Muscle layer of duodenum (tissue), 2 donors: ENCODE measurements at regions not wholly inside any gene's neighbourhood (a gene's known extent, or its start where the extent isn't known, plus 50 kb on each side); places are given as distances from the start of the nearest gene placed in this dataset.

Experiments used
- H3K27ac ChIP-seq: one replicate; pipeline ENCODE4 v1.7.0; 2013; ENCODE audit warnings: mild to moderate bottlenecking, low read length
- H3K27me3 ChIP-seq: one replicate; pipeline ENCODE4 v1.7.0; 2013; ENCODE audit warnings: low read depth, mild to moderate bottlenecking, control low read depth, low read length
- H3K36me3 ChIP-seq, 2 donors: one replicate each; pipeline ENCODE4 v1.7.0; 2013; ENCODE audit warnings: low read length in 2 of 2, control low read depth in 1 of 2, mild to moderate bottlenecking in 1 of 2; ENCODE audit not compliant: insufficient read depth in 2 of 2, control insufficient read depth in 1 of 2
- H3K4me1 ChIP-seq, 2 donors: one replicate each; pipeline ENCODE4 v1.7.0; 2013; ENCODE audit warnings: low read length in 2 of 2, mild to moderate bottlenecking in 2 of 2, control low read depth in 1 of 2, moderate library complexity in 1 of 2; ENCODE audit not compliant: insufficient read depth in 2 of 2, control insufficient read depth in 1 of 2
- H3K4me3 ChIP-seq, 2 donors: one replicate each; pipeline ENCODE4 v1.7.0; 2013; ENCODE audit warnings: low read length in 2 of 2, low read depth in 1 of 2, mild to moderate bottlenecking in 1 of 2
- H3K9me3 ChIP-seq, 2 donors: one replicate each; pipeline ENCODE4 v1.7.0; 2013; ENCODE audit warnings: low read length in 2 of 2, control low read depth in 1 of 2, mild to moderate bottlenecking in 1 of 2; ENCODE audit not compliant: control insufficient read depth in 1 of 2
- donor health status: healthy.

DNA sequence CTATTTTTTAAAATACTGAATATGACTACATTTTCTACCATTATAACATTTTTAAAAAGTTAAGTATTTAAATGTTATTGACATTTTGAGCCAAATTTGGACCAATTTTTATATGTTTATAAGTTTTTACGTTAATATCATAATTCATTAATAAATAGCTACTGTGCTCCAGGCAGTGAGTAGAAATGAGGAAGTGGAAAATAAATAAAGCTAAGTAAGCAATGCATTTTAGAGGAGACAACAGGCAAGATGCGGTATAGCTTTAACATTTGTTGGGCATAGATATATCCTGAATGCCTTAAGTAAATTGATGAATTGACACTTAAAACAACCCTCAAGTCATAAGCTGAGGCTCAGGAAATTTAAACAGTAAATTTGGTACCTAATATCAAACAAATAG, 474.8 kb downstream of the PCDH10 start:
- no peaks in the 10 kb centered on the region for H3K9me3 ChIP-seq
- no peak overlapping the region for H3K4me3 ChIP-seq

DNA sequence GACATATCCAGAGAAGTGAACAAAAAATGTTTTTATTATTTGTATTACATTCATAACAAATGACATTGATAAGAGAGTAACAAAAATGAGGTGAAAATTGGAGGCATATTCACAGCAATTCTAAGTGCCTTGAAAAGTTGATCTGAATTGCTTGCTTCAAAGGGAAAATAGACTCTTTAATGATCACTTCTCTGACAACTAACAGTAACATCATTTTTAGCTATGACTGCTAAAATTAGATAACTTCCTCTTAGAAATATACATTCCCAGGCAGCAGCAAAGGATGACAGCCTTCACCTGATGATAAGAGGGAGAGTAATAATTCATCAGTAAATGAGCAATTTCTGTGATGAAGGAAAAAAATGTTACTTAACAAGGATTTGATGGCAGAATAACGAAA, 472.5 kb downstream of the PCDH10 start:
- Histone ChIP-seq H3K4me3 (no peak overlapping the region), H3K4me1 (no peaks in the 10 kb centered on the region), H3K9me3 (no peaks in the 10 kb centered on the region), H3K36me3 (no peaks in the 10 kb centered on the region), H3K27me3 (no peaks in the 10 kb centered on the region), H3K27ac (no peak overlapping the region)

More for the DNA sequence above, 474.8 kb downstream of the PCDH10 start:
- Histone ChIP-seq H3K27ac (no peak overlapping the region), H3K36me3 (no peaks in the 10 kb centered on the region), H3K4me1 (no peaks in the 10 kb centered on the region), H3K27me3 (no peaks in the 10 kb centered on the region)

- H3K4me3 ChIP-seq: no peak overlapping the region
These were observed 471.5 kb downstream of the PCDH10 start for GRCh38 chr4:133620555-133620954.

DNA sequence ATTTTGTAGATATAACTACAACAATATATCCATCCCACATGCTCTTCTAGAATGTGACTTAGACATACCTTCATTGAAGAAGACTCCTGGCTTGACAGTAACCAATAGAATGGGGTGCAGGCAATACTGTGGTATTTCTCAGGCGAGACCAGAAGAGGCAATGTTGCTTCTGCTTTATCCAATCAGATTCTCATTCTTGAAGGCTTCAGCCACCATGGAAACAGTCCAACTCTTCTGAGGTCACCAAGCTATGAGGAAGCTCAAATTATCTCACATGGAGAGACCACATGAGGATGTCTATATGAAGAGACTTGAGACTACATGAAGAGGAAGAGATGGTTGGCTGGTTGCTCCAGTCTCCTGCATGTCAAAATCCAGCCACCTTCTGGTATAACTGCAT, 469.9 kb downstream of the PCDH10 start:
- Histone ChIP-seq H3K4me3 (no peak overlapping the region), H3K4me1 (no peaks in the 10 kb centered on the region), H3K27ac (no peak overlapping the region)

More at GRCh38 chr4:133620555-133620954, 471.5 kb downstream of the PCDH10 start:
- H3K4me1 ChIP-seq: no peaks in the 10 kb centered on the region
- no peaks in the 10 kb centered on the region for H3K27me3 ChIP-seq
- no peak overlapping the region for H3K27ac ChIP-seq
- H3K36me3 ChIP-seq: no peaks in the 10 kb centered on the region
- no peaks in the 10 kb centered on the region for H3K9me3 ChIP-seq

DNA sequence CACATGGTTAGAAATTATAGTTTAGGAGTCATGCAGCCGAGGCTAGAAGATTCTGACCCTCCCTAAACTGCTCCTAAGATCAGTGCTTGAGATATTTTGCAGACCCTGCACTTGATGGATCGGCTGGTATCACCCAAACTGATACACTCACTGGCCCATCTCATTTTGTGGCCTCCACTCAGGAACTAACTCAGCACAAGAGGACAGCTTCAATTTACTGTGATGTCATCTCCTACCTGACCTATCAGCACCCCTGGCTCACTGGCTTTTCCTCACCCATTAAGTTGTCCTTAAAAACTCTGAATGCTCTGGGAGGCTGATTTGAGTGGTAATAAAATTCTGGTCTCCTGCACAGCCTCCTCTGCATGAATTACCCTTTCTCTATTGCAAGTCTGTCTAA, 450.9 kb downstream of the PCDH10 start:
- H3K4me3 ChIP-seq: no peak overlapping the region
- H3K27me3 ChIP-seq: no peaks in the 10 kb centered on the region
- H3K36me3 ChIP-seq: no peaks in the 10 kb centered on the region
- no peaks in the 10 kb centered on the region for H3K9me3 ChIP-seq
- H3K4me1 ChIP-seq: no peaks in the 10 kb centered on the region
- no peak overlapping the region for H3K27ac ChIP-seq

More for the DNA sequence above, 469.9 kb downstream of the PCDH10 start:
- Histone ChIP-seq H3K9me3 (no peaks in the 10 kb centered on the region), H3K27me3 (no peaks in the 10 kb centered on the region), H3K36me3 (no peaks in the 10 kb centered on the region)

DNA sequence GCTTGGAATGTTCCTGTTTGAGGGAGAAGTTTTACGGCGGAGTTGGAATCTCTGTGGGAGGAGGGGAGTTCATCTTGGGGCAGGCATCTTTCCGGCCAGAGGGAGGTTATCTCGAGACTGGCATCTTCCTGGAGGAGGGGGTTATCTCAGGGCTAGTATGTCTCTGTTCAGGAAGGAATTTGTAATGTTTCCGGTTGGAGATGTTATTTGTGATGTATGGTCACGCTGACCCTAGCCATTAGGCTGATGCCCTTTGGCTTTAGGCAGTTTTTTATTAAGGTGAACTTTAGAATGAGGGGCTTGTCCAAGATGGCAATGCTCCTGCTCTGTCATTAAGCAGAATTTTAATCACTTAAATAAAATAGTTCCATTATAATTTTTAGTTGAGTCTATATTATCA, 449.7 kb downstream of the PCDH10 start:
- Histone ChIP-seq H3K27me3 (no peaks in the 10 kb centered on the region), H3K36me3 (no peaks in the 10 kb centered on the region), H3K4me3 (no peak overlapping the region), H3K4me1 (no peaks in the 10 kb centered on the region), H3K27ac (no peak overlapping the region), H3K9me3 (no peaks in the 10 kb centered on the region)

DNA sequence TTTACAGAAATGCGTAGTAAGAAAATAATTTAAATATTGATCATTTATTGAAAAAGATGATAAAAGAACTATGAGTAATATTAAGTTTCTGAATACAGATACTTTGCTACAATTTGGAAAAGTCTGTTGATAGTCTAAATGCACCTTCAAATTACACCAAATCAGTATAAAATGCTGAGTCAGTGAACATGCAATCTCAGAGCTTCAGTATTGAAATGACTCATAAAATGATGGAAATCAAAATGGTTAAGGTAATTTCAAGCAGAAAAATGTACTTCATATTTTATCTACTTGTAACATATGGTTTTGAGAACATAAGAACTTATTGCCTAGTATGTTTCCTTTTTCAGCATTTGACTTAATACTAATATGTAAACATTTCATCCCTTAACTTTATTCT, 448.2 kb downstream of the PCDH10 start:
- Histone ChIP-seq H3K27ac (no peak overlapping the region), H3K9me3 (no peaks in the 10 kb centered on the region), H3K4me1 (no peaks in the 10 kb centered on the region), H3K27me3 (no peaks in the 10 kb centered on the region), H3K4me3 (no peak overlapping the region), H3K36me3 (no peaks in the 10 kb centered on the region)

DNA sequence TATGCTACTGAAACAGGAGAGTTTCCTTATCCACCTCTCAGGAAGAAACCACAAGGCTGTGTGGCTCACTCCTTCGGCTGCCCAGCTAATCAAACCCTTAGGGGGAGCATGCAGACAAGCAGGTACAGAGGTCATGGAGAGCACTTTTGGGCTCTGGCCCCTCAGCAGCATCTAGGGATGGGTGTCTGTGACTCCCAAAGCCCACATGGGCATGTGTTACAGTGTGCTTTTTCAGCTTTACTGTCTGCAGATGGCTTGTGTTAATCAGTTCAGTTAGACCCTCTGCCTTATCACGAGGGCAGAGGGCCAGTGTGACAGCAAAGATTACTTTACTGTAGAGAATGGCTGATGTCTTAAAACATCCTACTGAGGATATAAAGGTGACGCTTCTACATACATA, 447.4 kb downstream of the PCDH10 start:
- Histone ChIP-seq H3K9me3 (no peaks in the 10 kb centered on the region), H3K36me3 (no peaks in the 10 kb centered on the region), H3K27me3 (no peaks in the 10 kb centered on the region), H3K27ac (no peak overlapping the region), H3K4me3 (no peak overlapping the region), H3K4me1 (no peaks in the 10 kb centered on the region)

- Histone ChIP-seq H3K27ac (no peak overlapping the region), H3K36me3 (no peaks in the 10 kb centered on the region), H3K4me3 (no peak overlapping the region), H3K9me3 (no peaks in the 10 kb centered on the region), H3K27me3 (no peaks in the 10 kb centered on the region), H3K4me1 (no peaks in the 10 kb centered on the region)
These were observed 445.5 kb downstream of the PCDH10 start for GRCh38 chr4:133594390-133595207.

DNA sequence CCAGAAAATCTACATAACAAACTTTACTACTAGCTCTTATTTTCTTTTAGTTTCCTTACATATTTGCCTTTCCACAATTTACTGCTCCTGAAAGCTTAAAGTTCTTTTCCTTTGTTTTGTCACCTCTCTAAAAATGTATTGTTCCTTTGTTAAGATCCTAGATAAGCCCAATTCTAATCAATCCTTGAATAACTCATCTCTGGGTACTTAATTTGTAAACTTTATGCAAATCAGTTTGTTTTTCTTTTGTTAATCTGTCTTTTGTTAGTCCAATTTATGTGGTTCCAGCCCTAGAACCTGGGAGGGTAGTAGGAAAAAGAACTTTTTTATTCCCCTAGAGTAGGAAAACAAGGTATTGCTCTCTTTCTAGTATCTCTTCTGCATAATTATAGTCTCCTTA, 444.7 kb downstream of the PCDH10 start:
- no peak overlapping the region for H3K27ac ChIP-seq
- no peaks in the 10 kb centered on the region for H3K36me3 ChIP-seq
- H3K4me1 ChIP-seq: no peaks in the 10 kb centered on the region
- H3K27me3 ChIP-seq: no peaks in the 10 kb centered on the region
- no peak overlapping the region for H3K4me3 ChIP-seq
- H3K9me3 ChIP-seq: no peaks in the 10 kb centered on the region

DNA sequence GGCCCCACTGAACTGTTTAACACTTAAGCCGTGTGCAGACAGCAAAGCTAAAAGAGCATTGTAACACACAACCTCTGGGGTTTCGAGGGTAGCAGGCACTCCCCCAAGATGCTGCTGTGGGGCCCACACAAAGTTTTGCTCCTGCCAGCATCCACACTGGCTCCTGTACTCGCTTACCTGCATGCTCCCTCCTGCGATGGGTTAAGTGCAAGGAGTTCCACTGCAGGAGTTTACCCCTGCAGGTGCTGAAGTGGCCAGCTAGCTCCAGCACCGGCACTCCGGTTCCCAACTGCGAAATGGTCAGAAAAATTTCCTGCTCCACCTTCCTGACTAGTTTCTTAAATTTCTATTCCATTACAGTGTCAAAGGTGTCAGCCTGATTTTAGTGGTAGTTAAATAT, 443.5 kb downstream of the PCDH10 start:
- H3K36me3 ChIP-seq: no peaks in the 10 kb centered on the region
- no peak overlapping the region for H3K27ac ChIP-seq
- H3K27me3 ChIP-seq: no peaks in the 10 kb centered on the region
- H3K4me3 ChIP-seq: no peak overlapping the region
- H3K9me3 ChIP-seq: no peaks in the 10 kb centered on the region
- no peaks in the 10 kb centered on the region for H3K4me1 ChIP-seq

DNA sequence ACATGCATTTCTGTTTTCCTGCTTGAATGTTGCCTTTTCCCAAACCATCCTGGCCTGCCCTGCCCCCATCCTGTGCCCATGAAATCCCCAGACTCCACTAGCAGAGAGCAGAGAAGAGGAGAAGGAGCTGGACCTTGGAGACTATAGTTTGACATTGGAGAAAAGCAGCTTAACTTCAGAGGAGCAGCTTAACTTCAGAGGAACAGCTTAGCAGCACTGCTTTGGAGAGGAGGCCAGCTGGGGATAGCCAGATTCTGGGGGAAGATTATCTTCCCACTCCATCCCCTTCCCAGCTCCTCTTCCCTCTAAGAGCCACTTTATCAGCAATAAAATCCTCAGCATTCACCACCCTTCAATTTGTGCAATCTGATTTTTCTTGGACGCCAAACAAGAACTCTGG, 443.0 kb downstream of the PCDH10 start:
- Histone ChIP-seq H3K4me1 (no peaks in the 10 kb centered on the region), H3K27ac (no peak overlapping the region), H3K36me3 (no peaks in the 10 kb centered on the region), H3K4me3 (no peak overlapping the region), H3K27me3 (no peaks in the 10 kb centered on the region), H3K9me3 (no peaks in the 10 kb centered on the region)
